SK-N-SH treated with all-trans-retinoic acid at 6 μM for 48 hours (cell line): ENCODE measurements at regions not wholly inside any gene's neighbourhood (a gene's known extent, or its start where the extent isn't known, plus 50 kb on each side); places are given as distances from the start of the nearest gene placed in this dataset.

Experiments used
- ATAC-seq: fragments of 200-7000 bp; cut with Tn5 transposase; 3 replicates; pipeline ENCODE4 v1.9.1; 2020; ENCODE audit warnings: mild to moderate bottlenecking, moderate library complexity
- ARNTL ChIP-seq: fragments of 450-650 bp; formaldehyde crosslinking; IDR thresholded peaks from 2 replicates; pipeline ENCODE4 v1.5.0; 2020; ENCODE audit warnings: low read depth, mild to moderate bottlenecking, moderate library complexity, borderline replicate concordance
- BACH2 ChIP-seq: fragments of 250-450 bp; sonication (Bioruptor Pico); IDR thresholded peaks from 2 replicates; pipeline ENCODE4 v1.9.0; 2021; ENCODE audit warnings: mild to moderate bottlenecking, borderline replicate concordance
- CSDC2 ChIP-seq: fragments of 250-450 bp; sonication (Bioruptor Pico); IDR thresholded peaks from 2 replicates; pipeline ENCODE4 v1.5.0; 2020; ENCODE audit warnings: mild to moderate bottlenecking, moderate library complexity
- ESRRG ChIP-seq: fragments of 250-450 bp; sonication (Bioruptor Pico); IDR thresholded peaks from 2 replicates; pipeline ENCODE4 v1.6.1; 2021; ENCODE audit warnings: mild to moderate bottlenecking
- OSR1 ChIP-seq: fragments of 250-450 bp; sonication (Bioruptor Pico); IDR thresholded peaks from 2 replicates; pipeline ENCODE4 v1.8.0; 2022; ENCODE audit warnings: moderate library complexity, mild to moderate bottlenecking, inconsistent platforms
- PPARA ChIP-seq: fragments of 250-450 bp; sonication (Bioruptor Pico); IDR thresholded peaks from 2 replicates; pipeline ENCODE4 v1.5.0; 2020; ENCODE audit warnings: mild to moderate bottlenecking, borderline replicate concordance
- RARB ChIP-seq: fragments of 250-450 bp; sonication (Bioruptor Pico); IDR thresholded peaks from 2 replicates; pipeline ENCODE4 v1.8.0; 2021; ENCODE audit warnings: mild to moderate bottlenecking, moderate library complexity
- SNAI2 ChIP-seq: fragments of 250-450 bp; sonication (Bioruptor Pico); IDR thresholded peaks from 2 replicates; pipeline ENCODE4 v1.5.0; 2020; ENCODE audit warnings: mild to moderate bottlenecking, moderate library complexity
- ZC3H10 ChIP-seq: fragments of 250-450 bp; sonication (Bioruptor Pico); IDR thresholded peaks from 2 replicates; pipeline ENCODE4 v1.5.1; 2021; ENCODE audit warnings: mild to moderate bottlenecking, moderate library complexity
- ZFP3 ChIP-seq: fragments of 250-450 bp; sonication (Bioruptor Pico); IDR thresholded peaks from 2 replicates; pipeline ENCODE4 v1.5.0; 2020; ENCODE audit warnings: mild to moderate bottlenecking, moderate library complexity
- ZFP30 ChIP-seq: fragments of 450-650 bp; formaldehyde crosslinking; IDR thresholded peaks from 2 replicates; pipeline ENCODE4 v1.5.0; 2022; ENCODE audit warnings: mild to moderate bottlenecking, moderate library complexity
- ZNF565 ChIP-seq: fragments of 450-650 bp; formaldehyde crosslinking; conservative IDR thresholded peaks from 2 replicates; pipeline ENCODE4 v1.5.0; 2020; ENCODE audit warnings: low read depth, mild to moderate bottlenecking, moderate library complexity
- ZNF70 ChIP-seq: fragments of 450-650 bp; formaldehyde crosslinking; IDR thresholded peaks from 2 replicates; pipeline ENCODE4 v1.5.0; 2020; ENCODE audit warnings: mild to moderate bottlenecking, moderate library complexity
- ZNF8 ChIP-seq: fragments of 450-650 bp; formaldehyde crosslinking; IDR thresholded peaks from 2 replicates; pipeline ENCODE4 v1.5.0; 2020; ENCODE audit warnings: mild to moderate bottlenecking, moderate library complexity
- TF ChIP-seq, protein P1 (sequence below): fragments of 250-450 bp; sonication (Bioruptor Pico); IDR thresholded peaks from 2 replicates; pipeline ENCODE4 v1.8.0; 2021; ENCODE audit warnings: low read depth, mild to moderate bottlenecking, moderate library complexity, borderline replicate concordance
- TF ChIP-seq, protein P2 (sequence below): fragments of 250-450 bp; sonication (Bioruptor Pico); IDR thresholded peaks from 2 replicates; pipeline ENCODE4 v1.5.0; 2020; ENCODE audit warnings: mild to moderate bottlenecking, moderate library complexity
- TF ChIP-seq, protein P3 (sequence below): fragments of 250-450 bp; sonication (Bioruptor Pico); IDR thresholded peaks from 2 replicates; pipeline ENCODE4 v1.5.1; 2020; ENCODE audit warnings: low read depth, mild to moderate bottlenecking, moderate library complexity
- TF ChIP-seq, protein P4 (sequence below): fragments of 250-450 bp; sonication (Bioruptor Pico); IDR thresholded peaks from 2 replicates; pipeline ENCODE4 v1.8.0; 2020; ENCODE audit warnings: mild to moderate bottlenecking, moderate library complexity, borderline replicate concordance
- TF ChIP-seq, protein P5 (sequence below): fragments of 250-450 bp; sonication (Bioruptor Pico); IDR thresholded peaks from 2 replicates; pipeline ENCODE4 v1.5.1; 2021; ENCODE audit warnings: mild to moderate bottlenecking, moderate library complexity

DNA sequence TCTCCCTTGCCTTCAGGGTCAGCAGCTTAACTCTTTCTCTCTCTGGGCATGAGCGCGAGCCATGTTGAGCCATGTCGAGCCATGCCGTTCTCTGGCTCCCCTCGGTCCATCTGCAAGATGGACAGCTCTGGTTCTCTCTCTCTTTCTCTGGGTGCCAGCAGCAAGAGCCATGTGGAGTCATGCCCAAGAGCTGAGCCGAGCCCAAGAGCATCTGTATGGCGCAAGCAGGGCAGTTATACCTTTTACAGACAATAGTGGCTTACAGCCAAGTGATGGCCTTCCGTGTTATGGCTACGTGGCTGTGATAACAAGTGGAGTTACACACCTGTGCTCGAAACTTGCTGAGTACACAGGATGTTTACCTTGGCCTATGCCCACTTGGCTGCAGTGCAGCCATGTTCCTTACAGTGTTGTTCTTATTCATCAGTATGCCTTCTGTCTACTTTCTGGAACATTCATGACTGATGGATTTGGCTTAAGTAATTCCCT, 327.7 kb downstream of the GLRX3 start (continued):
- TF ChIP-seq ARNTL (CRISPR knock-in tag), result no peak
- no peak for TF ChIP-seq ZFP3 (CRISPR knock-in tag)

DNA sequence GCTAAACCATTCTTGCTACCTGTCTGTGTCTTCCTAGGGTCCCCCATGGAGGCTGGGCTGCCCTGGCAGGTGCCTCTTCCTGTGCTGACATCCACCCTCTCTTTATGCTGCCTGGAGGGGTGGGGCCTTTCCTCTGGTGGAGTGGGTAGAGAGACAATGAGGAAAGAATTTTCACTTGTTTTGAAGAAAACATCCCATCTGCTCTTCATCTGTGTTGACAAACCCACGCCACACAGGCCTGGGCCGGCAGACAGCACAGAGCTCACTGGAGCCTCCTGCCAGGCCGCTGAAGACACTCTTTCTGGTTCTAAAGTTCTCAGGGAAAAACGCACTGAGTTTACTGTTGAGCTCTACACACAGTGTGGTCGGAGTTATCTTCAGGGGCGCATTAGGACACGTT, 328.2 kb downstream of the GLRX3 start:
- TF ChIP-seq ZFP3 (CRISPR knock-in tag) (no peak), SNAI2 (no peak)

DNA sequence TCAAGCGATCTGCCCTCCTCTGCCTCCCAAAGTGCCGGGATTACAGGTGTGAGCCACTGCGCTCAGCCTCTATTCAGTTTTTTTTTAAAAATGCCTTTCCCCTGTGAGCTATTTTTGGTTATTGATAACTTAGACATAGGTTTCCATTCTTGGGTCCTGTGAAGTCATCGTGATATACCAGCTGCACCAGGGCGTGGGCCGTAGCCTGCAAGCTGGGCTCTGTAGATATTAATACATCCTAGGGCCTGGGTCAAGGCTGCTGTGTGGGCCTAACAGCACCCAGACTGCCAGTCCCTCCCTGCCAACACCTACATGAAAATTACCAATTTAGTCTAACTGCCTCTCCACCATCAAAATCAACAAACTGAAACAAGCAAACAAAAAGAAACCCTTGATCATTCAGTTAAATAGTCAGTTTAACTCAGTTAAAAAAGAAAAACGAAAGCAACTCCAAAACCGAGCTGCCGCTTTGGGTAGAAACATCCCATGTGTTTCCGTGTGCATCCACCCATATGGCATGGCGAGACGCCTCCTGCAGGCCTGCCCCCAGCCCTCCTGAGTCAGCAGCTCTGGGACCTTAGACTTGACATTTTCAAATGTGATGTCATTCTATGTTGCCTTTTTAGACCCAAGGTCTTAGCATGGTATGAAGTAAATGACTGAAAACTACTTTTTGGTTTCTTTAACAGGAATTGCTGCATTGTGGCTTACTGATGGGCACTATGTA, 330.2 kb downstream of the GLRX3 start:
- TF ChIP-seq ZNF8 (CRISPR knock-in tag) (no peak), ZNF565 (CRISPR knock-in tag) (no peak), OSR1 (CRISPR knock-in tag) (no peak), CSDC2 (CRISPR knock-in tag) (no peak), ZNF70 (no peak), ZFP3 (CRISPR knock-in tag) (no peak), ARNTL (CRISPR knock-in tag) (no peak), ZFP30 (no peak), BACH2 (no peak), SNAI2 (no peak), RARB (CRISPR knock-in tag) (no peak), PPARA (no peak)
- TF ChIP-seq, protein P1, sequence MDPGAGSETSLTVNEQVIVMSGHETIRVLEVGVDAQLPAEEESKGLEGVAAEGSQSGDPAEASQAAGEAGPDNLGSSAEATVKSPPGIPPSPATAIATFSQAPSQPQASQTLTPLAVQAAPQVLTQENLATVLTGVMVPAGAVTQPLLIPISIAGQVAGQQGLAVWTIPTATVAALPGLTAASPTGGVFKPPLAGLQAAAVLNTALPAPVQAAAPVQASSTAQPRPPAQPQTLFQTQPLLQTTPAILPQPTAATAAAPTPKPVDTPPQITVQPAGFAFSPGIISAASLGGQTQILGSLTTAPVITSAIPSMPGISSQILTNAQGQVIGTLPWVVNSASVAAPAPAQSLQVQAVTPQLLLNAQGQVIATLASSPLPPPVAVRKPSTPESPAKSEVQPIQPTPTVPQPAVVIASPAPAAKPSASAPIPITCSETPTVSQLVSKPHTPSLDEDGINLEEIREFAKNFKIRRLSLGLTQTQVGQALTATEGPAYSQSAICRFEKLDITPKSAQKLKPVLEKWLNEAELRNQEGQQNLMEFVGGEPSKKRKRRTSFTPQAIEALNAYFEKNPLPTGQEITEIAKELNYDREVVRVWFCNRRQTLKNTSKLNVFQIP (CRISPR knock-in tag), result no peak
- TF ChIP-seq, protein P2, sequence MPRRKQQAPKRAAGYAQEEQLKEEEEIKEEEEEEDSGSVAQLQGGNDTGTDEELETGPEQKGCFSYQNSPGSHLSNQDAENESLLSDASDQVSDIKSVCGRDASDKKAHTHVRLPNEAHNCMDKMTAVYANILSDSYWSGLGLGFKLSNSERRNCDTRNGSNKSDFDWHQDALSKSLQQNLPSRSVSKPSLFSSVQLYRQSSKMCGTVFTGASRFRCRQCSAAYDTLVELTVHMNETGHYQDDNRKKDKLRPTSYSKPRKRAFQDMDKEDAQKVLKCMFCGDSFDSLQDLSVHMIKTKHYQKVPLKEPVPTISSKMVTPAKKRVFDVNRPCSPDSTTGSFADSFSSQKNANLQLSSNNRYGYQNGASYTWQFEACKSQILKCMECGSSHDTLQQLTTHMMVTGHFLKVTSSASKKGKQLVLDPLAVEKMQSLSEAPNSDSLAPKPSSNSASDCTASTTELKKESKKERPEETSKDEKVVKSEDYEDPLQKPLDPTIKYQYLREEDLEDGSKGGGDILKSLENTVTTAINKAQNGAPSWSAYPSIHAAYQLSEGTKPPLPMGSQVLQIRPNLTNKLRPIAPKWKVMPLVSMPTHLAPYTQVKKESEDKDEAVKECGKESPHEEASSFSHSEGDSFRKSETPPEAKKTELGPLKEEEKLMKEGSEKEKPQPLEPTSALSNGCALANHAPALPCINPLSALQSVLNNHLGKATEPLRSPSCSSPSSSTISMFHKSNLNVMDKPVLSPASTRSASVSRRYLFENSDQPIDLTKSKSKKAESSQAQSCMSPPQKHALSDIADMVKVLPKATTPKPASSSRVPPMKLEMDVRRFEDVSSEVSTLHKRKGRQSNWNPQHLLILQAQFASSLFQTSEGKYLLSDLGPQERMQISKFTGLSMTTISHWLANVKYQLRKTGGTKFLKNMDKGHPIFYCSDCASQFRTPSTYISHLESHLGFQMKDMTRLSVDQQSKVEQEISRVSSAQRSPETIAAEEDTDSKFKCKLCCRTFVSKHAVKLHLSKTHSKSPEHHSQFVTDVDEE, result no peak
- TF ChIP-seq, protein P3, sequence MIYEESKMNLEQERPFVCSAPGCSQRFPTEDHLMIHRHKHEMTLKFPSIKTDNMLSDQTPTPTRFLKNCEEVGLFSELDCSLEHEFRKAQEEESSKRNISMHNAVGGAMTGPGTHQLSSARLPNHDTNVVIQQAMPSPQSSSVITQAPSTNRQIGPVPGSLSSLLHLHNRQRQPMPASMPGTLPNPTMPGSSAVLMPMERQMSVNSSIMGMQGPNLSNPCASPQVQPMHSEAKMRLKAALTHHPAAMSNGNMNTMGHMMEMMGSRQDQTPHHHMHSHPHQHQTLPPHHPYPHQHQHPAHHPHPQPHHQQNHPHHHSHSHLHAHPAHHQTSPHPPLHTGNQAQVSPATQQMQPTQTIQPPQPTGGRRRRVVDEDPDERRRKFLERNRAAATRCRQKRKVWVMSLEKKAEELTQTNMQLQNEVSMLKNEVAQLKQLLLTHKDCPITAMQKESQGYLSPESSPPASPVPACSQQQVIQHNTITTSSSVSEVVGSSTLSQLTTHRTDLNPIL (CRISPR knock-in tag), result no peak
- TF ChIP-seq, protein P4, sequence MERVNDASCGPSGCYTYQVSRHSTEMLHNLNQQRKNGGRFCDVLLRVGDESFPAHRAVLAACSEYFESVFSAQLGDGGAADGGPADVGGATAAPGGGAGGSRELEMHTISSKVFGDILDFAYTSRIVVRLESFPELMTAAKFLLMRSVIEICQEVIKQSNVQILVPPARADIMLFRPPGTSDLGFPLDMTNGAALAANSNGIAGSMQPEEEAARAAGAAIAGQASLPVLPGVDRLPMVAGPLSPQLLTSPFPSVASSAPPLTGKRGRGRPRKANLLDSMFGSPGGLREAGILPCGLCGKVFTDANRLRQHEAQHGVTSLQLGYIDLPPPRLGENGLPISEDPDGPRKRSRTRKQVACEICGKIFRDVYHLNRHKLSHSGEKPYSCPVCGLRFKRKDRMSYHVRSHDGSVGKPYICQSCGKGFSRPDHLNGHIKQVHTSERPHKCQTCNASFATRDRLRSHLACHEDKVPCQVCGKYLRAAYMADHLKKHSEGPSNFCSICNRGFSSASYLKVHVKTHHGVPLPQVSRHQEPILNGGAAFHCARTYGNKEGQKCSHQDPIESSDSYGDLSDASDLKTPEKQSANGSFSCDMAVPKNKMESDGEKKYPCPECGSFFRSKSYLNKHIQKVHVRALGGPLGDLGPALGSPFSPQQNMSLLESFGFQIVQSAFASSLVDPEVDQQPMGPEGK (CRISPR knock-in tag), result no peak
- TF ChIP-seq, protein P5, sequence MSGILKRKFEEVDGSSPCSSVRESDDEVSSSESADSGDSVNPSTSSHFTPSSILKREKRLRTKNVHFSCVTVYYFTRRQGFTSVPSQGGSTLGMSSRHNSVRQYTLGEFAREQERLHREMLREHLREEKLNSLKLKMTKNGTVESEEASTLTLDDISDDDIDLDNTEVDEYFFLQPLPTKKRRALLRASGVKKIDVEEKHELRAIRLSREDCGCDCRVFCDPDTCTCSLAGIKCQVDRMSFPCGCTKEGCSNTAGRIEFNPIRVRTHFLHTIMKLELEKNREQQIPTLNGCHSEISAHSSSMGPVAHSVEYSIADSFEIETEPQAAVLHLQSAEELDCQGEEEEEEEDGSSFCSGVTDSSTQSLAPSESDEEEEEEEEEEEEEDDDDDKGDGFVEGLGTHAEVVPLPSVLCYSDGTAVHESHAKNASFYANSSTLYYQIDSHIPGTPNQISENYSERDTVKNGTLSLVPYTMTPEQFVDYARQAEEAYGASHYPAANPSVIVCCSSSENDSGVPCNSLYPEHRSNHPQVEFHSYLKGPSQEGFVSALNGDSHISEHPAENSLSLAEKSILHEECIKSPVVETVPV (CRISPR knock-in tag), result no peak
- TF ChIP-seq, all 23 proteins: peak for 0
- no peak for ATAC-seq

More for the DNA sequence above, 328.2 kb downstream of the GLRX3 start:
- no peak for ATAC-seq

DNA sequence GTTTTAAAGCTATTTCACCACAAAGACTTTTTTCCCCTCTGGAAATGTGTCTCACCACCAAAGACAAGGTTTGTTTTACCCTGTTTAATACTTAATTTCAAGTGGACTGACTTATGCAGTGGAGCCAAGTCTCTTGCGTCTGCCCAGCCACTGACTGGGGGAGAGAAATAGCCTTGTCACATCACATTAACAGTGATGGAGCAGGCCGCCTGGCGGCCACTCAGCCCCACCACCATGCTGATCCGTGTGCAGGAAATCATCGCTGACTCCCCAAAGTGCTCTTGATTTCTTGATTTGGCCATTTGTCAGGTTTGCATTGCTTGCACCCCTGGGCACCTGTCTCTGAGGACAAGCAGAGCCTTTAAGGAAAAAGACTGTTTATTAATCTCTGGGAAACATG, 334.1 kb downstream of the GLRX3 start:
- ATAC-seq, result no peak
- TF ChIP-seq, protein P5 (CRISPR knock-in tag), result no peak
- TF ChIP-seq ESRRG (no peak), ZC3H10 (CRISPR knock-in tag) (no peak), PPARA (no peak), OSR1 (CRISPR knock-in tag) (no peak), ZNF70 (no peak)
- TF ChIP-seq, protein P4 (CRISPR knock-in tag), result no peak
- TF ChIP-seq, protein P1 (CRISPR knock-in tag), result no peak
